NCI-H187 treated with DMSO at 0.1 percent for 48 hours (cell line): ENCODE measurements at regions not wholly inside any gene's neighbourhood (a gene's known extent, or its start where the extent isn't known, plus 50 kb on each side); places are given as distances from the start of the nearest gene placed in this dataset.

ENCODE experiments used
- DNase-seq: peaks from one replicate; lab custom pipeline; 2025; lab: John Stamatoyannopoulos, UW

GRCh38 chr15:62981071-62981470, 61.5 kb upstream of the TPM1 start:
- no peak for DNase-seq

GRCh38 chr15:62983956-62984355, 58.6 kb upstream of the TPM1 start:
- DNase-seq: no peak

GRCh38 chr15:62985768-62986167, 56.8 kb upstream of the TPM1 start:
- DNase-seq: no peak

- DNase-seq: no peak
Observed at GRCh38 chr15:62986948-62987347, 55.6 kb upstream of the TPM1 start.

- no peak for DNase-seq
Observed at GRCh38 chr15:62988701-62989100, 53.8 kb upstream of the TPM1 start.

- no peak for DNase-seq
Observed at GRCh38 chr15:62989366-62990055, 53.0 kb upstream of the TPM1 start.

- DNase-seq: no peak
Observed at GRCh38 chr15:62991698-62992097, 50.8 kb upstream of the TPM1 start.

GRCh38 chr15:62992302-62992701, 50.2 kb upstream of the TPM1 start:
- no peak for DNase-seq
